Activated naive CD4-positive, alpha-beta T cell (primary cell): ENCODE measurements at regions not wholly inside any gene's neighbourhood (a gene's known extent, or its start where the extent isn't known, plus 50 kb on each side); places are given as distances from the start of the nearest gene placed in this dataset.
"Not testable (repeated sequence)": the region's sequence is repeated elsewhere in the genome, so short reads cannot be mapped to it uniquely, and the experiment has no call there.

ENCODE experiments used
- DNase-seq, 4 experiments: peaks; one replicate each; lab custom pipeline; 2025; lab: John Stamatoyannopoulos, UW

DNA sequence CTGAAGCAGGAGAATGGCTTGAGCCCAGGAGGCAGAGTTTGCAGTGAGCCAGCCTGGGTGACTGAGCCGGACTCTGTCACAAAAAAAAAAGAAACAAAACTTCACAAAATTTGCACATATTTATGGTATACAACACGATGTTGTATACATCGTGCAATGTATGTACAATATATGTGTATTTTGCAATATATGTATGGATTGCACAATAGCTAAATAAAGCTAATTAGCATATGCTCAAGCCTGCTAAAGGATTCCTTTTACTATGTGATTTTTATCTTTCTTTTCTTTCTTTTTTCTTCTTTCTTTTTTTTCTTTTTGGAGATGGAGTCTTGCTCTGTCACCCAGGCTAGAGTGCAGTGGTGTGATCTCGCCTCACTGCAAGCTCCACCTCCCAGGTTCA is 368.0 kb upstream of the FAM98A start:
- DNase-seq, result no peak

DNA sequence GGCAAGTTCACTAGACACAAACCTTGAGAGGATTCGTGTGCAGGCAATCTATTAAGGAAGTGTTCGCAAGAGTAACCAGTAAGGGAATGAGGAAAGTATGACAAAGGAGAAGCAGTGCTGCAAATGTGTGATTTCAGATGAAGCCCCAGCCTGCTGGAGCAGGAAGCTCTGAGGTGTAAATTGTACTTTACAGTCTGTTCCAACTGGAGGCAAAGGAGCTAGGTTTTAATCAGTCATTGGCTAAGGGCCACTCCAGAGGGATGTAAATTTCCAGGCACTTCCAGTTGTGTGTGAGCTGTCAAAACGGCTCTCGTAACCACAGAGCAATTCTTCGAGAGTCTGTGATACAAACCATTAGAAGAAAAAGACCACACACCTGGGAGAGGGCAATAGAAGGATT is 359.5 kb upstream of the FAM98A start:
- DNase-seq, result no peak

DNA sequence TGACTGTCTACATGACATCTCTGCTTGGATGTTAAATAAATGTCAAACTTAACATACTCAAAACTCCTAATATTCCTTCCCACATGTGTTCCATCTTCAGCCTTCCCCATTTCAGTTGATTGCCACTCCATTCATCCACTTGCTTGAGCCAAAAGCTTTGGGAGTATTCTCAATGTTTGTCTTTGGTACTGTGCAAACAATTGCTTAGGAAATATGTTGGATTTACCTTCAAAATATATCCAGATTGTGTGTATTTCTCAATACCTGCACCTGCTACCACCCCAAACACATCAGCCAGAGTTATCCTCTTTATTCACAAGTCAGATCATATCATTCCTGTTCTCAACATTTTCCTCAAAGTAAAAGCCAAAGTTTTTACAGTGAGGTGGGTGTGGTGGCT is 350.3 kb upstream of the FAM98A start:
- DNase-seq, result no peak

GRCh38 chr2:33946193-33946592 is 347.1 kb upstream of the FAM98A start:
- no peak for DNase-seq

- DNase-seq, result no peak
Measured at GRCh38 chr2:33933203-33933602, 334.1 kb upstream of the FAM98A start.

- DNase-seq, result no peak
Measured at GRCh38 chr2:33931164-33931563, 332.1 kb upstream of the FAM98A start.

GRCh38 chr2:33929467-33929866 is 330.4 kb upstream of the FAM98A start:
- DNase-seq, result no peak

- DNase-seq, result no peak
Measured at GRCh38 chr2:33927756-33928155, 328.7 kb upstream of the FAM98A start.

DNA sequence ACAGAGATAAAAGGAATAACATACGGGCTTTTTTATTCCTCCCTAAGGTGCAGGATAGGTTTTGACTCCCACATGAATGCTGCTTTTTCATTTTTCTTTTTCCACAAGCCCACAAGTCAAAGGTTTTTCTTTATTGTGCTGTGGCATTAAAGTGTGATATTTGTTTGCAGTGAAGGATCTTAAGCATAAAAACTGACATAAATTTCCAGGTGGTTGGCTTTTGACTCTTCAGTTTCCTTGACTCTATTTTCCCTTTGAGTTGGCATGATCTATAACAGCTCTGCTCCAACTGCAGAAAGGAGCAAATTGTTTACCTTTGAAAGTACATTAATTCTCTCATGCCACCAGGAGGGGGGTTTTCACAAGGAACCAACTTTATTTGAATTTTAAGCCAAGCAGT is 326.2 kb upstream of the FAM98A start:
- no peak for DNase-seq

DNA sequence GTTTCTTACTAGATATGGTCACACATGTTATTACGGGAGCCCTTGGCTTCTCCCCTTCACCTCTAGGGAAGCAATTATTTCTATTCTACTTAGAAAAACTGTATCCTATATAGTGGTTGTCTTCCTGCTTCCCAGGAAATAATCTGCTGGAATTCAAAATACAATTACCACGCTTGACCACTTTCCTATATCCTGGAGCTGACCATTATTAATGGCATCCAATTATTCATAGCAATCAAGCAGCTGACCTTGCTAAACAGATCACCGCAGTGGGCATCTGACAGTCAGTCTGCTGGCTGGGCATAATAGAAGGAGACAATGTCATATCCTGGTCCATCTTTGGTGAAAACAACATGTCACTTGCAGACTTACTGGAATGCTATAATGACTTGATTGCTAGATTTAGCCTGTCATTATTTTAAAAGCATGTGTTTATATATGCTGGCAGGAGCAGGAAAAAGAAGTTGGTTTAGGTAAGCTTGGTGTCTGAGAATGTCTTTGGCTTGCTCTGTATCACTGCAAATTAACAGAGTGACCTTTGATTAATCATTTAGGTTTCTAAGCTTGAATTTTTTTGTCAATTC is 325.6 kb upstream of the FAM98A start:
- DNase-seq, result no peak

DNA sequence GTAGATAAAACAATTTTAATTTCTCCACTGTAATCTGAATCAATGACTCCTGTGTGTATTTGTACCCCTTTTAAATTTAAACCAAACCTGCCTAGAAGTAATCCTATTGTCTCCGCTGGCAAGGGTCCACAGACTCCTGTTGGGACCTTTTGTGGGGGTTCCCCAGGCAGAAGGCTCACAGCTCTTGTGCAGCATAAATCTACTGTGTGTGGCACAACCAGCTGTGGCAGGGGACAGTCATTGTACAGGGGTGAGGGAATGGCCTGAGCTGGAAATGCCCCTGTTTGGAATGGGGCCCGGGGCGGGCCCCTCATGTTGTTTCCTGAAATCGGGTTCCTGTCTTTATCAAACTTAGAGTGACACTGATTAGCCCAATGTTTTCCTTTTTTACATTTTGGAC is 318.2 kb upstream of the FAM98A start:
- DNase-seq, result no peak

- no peak for DNase-seq
Measured at GRCh38 chr2:33913071-33913616, 314.0 kb upstream of the FAM98A start.

DNA sequence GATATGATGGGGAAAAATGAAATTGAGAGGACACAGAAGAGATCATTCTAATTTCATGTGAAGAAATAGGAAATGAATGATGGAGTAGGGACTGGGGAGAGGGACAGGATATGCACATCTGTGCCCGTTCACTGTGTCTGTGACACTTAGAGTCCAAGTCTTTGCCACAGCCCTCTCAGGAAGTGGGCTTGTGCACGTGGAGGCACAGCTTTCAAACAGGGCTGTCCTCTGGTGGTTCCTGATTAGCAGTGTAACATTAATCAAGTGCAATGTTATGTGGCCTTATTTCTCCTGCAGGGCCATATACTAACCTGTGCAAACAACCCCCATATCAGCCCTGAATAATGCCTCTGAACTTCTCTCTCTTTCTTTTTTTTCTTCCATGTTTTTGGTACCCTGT is 312.2 kb upstream of the FAM98A start:
- DNase-seq, result no peak

- DNase-seq, result no peak
Measured at GRCh38 chr2:33909945-33910695, 311.0 kb upstream of the FAM98A start.

GRCh38 chr2:33907866-33908265 is 308.8 kb upstream of the FAM98A start:
- no peak for DNase-seq

GRCh38 chr2:33906129-33906528 is 307.0 kb upstream of the FAM98A start:
- not testable (repeated sequence) for DNase-seq

GRCh38 chr2:33904801-33905200 is 305.7 kb upstream of the FAM98A start:
- no peak for DNase-seq

GRCh38 chr2:33903701-33904100 is 304.6 kb upstream of the FAM98A start:
- no peak for DNase-seq

GRCh38 chr2:33903215-33903614 is 304.1 kb upstream of the FAM98A start:
- no peak for DNase-seq

DNA sequence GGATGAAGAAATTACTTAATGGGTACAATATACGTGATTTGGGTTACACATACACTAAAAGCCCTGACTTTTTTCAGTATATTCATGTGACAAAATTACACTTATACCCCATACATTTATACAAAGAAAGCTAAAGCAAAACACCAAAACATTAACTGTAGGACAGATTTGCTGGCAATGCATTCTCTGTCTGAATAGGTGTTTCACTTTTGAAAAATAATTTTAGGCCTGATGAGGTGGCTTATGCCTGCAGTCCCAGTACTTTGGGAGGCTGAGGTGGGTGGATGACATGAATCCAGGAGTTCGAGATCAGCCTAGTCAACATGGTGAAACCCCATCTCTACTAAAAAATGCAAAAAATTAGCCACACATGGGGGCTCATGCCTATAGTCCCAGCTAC is 301.5 kb upstream of the FAM98A start:
- DNase-seq, result no peak

- no peak for DNase-seq
Measured at GRCh38 chr2:33897741-33898140, 298.6 kb upstream of the FAM98A start.

- no peak for DNase-seq
Measured at GRCh38 chr2:33893824-33894223, 294.7 kb upstream of the FAM98A start.

- no peak for DNase-seq
Measured at GRCh38 chr2:33891616-33892015, 292.5 kb upstream of the FAM98A start.

GRCh38 chr2:33890686-33891085 is 291.6 kb upstream of the FAM98A start:
- no peak for DNase-seq
